Fibroblast of skin of left biceps (primary cell): ENCODE measurements at regions not wholly inside any gene's neighbourhood (a gene's known extent, or its start where the extent isn't known, plus 50 kb on each side); places are given as distances from the start of the nearest gene placed in this dataset.
"Not testable (repeated sequence)": the region's sequence is repeated elsewhere in the genome, so short reads cannot be mapped to it uniquely, and the experiment has no call there.

Source experiments
- DNase-seq, 2 experiments: peaks; one replicate each; pipeline ENCODE4 v3.0.0-alpha.2; 2013; ENCODE audit warnings: low read depth in 2 of 2

DNA sequence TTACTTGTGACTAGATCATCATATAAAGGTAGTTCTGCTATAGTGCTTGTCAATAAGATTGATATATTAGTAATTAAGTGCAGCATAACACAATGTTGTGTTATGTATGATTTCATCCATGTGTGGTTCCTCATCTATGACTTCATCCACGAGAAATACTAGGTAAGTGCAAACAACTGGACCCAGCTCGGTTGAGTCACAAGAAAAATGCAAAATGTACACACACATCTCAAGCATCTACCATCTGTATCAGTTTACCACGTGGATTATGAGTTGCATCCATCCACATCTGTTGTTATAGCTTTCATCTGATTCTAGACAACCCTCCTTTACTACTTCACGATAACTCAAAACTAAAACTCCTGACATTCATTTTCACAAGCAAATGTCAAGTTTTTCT lies 517.0 kb upstream of the CITED2 start:
- DNase-seq = peak; percentile 47 to 54

DNA sequence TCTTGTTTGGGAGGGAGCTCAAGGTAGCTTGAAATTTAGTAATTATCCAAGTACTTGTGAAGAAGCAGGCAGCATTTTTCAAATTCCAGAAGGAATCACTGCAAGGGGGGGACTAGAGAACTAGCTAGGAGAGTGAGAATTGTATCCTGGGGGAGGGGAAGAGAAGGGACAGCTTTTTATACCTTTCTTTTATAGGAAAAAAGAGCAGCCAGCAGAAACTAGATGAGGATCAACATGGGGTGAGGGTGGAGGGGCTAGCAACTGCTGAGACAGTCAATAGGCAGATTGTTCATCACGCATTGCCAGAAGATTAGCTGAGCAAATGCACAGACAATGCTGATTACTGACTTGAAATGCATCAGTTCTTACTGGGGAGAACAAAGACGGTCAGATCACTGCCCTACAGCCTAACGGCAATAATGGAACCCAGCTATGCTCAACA lies 514.3 kb upstream of the CITED2 start:
- DNase-seq = no peak

DNA sequence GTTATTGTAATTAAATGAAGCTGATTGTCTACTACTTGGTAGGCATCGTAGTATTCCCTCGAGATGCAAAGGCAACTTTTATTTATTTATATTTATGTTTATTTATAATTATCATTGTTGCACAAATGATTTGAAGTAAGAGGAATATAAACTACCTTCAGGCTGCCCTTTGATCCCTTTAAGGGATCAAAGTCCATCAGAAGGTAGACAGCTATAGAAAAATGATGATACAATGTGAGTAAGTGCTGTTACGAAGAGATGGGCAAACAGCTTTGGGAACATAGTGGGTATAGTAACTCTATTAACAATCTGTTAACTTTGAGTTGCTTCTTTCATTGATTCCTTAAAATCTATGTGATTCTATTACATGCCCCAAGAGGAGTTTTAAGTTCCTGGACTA lies 512.8 kb upstream of the CITED2 start:
- no peak for DNase-seq

DNA sequence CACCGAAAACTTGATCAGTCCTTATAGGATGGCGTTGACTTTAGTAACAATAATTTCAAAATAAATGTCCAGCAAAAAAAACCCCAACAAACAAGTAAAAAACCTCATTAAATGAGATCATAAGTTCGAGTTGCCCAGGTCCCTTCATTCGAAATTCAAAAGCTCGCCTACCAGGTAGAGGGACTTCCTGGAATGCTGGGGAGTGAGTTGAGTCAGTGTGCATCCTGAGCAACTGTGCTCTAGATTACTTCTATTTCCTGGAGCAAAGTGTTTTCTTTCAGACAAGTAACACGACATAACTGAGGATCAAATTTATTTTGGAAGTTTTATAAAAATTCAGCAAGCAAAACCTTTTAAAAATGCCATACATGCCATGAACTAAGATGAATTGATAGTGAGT lies 511.9 kb upstream of the CITED2 start:
- no peak for DNase-seq

DNA sequence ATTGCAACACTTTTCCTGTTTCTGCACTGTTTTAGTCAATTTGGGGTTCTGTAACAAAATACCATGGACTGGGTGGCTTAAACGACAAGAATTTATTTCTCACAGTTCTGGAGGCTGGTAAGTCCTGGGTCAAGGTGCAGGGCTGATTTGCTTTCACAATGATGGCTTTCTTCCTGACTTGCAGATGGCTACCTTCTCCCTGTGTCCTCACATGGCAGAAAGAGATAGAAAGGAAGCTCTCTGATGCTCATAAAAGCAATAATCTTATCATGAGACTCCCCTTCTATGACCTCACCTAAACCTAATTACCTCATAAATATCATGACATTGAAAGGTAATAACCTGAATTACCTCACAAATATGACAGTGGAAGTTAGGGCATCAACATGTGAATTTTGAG lies 511.5 kb upstream of the CITED2 start:
- no peak for DNase-seq

DNA sequence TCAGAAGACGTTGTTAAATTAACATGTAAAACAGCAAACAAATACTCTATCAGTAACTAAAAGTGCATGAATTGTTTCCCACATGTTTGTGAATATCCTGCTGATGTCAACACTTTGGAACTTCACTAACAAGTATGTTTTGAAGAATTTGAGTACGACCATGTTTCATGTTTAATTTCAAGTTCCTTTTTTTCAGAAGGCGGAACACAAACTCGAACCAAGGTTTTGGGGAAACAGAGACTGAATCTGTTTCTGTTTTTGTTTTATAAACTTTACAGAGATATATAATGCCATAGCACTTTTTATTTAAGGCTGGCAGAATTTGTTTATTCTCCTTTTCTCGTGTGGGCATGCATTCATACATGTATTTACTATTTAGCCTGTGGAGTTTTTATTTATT lies 509.3 kb upstream of the CITED2 start:
- DNase-seq = no peak

DNA sequence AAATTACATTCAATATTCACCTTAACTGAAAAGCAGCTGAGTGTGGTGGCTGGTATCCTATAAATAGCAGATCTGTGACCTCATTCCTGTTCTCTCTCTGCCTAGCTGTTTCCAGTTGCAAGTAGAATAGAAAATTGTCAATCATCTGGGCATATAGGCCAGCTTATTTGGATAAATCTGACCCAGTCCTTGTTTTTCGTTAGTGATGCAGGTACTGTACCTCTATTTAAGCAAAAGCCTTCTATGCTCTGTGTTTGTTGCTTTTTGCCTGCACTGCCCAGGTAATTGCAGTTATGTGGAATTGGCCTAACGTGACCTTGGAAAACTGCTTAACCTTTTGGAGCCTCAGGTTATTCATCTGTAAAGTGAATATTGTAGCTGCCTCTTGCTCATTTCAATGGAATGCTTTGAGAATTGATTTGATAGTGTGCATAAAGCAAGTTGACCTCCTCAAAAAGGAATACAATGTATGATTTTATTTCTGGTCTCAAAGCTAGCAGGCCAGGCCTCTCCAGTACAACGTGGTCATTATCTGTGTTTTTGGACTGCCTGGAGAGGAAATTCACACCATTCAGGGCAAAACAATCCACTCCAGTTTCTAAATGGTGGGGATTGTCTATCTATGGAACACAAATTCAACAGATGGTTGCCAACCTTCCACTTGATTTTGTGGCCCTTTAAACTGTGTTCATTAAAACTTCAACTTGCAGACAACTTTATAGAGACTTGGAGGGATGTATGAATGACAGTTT lies 508.7 kb upstream of the CITED2 start:
- DNase-seq = no peak

DNA sequence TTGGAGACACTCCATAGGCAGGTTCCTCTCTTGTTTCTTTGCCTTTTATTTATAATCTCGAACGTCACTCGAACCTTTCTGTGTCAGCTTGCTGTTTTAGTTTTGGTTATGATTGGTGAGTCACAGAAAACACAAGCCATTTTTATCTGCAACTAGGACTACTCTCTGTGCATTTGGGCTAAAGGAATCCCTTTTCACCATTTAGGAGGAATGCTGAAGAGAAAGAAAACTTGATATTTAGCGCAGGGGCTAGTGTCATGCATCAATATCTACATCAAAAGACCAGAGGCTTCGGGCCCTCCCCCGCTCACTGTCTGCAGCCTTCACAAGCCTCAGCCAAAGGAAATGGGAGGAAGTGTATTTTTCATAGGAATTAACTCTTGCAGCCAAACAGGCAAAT lies 507.8 kb upstream of the CITED2 start:
- no peak for DNase-seq

DNA sequence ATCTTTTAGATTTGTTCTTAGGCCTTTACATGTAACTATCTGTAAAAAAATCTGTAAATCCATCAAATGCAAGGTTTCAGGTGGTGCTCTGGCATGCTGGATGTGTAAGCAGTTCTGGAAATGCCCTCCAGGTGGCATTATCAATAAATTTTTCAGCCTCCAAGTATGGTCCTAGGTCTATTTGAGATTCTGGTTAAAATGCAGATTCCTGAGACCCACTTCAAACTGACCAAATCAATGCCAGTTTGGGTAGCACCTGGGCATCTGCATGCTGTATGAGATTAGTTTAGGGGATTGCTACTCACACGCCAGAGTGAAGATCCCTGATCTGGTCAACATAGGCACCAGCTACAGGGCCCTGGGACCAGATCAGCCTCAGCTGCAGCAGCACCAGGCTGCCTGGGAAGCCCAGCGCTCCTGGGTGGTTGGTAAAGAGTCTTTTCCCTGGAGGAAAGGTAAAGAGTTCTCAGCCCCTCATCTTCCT lies 507.3 kb upstream of the CITED2 start:
- no peak for DNase-seq

DNA sequence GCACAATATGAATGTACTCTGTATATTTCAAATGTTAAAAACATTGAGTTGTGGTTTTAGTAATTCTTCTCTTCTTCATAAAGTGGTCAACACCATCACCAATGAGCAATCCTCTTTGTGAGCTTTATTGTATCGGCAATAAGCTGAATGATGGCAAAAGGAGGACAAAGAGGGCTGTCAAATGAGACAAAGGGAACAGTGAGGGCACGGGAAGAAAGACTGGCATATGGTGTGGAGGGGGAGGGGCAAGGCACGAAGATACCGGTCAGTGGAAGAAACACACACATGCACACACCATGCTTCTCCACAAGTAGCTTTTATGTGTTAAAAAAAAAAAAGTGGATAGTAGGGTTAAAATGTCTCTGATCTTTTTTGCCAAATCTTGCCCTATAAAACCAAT lies 506.8 kb upstream of the CITED2 start:
- no peak for DNase-seq

DNA sequence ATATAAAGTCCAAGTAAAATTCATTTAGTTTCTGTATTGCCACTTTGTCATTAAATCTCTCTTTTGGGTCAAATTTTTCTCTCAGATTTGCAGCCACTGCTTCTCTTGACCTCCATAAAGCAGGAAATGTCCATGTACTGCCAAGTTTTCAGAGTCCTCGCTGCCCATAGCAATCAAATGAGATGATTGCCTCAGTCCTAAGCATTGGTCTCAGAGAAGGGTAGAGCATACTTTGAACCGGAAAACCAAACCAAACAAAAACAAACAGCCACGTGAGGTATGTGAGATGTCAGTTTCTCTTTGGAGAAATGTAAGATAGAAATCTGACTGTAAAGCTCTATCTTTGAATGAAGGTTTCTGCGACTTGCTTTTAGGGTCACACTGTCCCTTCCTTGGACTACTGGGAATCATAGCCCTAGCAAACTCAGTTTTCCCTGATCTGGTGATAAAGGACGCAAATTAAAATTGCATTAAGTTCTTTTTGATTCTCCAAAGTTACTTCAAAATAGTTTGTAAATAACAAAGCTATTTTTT lies 505.4 kb upstream of the CITED2 start:
- DNase-seq = no peak

DNA sequence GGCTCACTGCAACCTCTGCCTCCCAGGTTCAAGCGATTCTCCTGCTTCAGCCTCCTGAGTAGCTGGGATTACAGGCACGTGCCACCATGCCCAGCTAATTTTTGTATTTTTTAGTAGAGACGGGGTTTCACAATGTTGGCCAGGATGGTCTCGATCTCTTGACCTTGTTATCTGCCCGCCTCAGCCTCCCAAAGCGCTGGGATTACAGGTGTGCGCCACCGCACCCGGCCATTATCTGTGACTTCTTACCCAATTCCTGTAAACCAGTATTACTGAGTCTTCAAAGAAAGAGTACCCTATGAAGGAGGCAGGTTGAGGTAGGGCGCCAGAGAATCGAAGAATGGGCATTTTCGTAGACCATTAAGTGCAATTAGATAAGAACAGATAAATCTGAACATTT lies 504.8 kb upstream of the CITED2 start:
- not testable (repeated sequence) for DNase-seq

DNA sequence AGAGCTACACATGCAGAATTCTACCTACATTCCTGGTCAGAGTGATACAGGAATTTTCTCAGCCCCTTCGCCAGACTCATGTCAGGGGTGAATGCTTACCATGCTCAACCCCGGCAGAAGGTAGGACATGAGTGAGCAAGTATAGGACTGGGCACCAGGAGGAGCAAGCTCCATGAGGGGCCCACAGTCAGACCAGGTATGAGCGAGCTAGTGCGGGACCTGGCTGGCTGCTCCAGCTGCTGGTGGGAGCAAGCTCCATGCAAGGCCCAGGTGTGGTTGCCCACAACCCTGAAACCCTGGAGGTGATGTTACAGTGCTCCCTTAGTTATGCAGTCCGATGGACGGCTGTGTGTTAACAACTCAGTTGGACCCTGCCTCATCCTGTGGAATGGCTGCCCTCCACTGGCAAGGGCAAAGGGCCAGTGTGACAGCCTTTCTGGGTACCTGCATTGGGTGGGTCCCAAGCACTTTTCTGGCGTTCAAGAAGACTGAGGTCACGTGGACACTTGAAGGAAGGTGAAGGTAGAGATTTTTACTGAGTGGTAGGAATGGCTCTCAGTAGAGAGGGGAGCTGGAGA lies 503.5 kb upstream of the CITED2 start:
- DNase-seq = no peak

DNA sequence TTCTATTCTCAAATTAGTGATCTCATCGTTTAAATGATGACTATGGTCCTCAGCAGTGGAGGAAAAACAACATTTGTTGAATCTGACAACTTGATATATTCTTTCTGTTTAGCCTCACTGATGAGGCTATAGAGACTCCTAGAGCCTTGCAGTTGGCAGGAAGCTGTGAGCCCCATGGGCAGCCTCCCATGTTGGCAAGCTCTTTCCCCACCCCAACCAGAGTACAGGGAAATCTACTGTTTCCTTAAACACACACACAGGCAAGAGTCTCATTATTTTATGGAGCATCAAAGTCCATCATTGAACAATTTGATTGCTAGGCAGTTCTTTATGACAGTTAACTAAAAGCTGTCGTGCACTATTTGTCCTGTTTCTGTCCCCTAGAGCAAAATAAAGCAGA lies 498.2 kb upstream of the CITED2 start:
- DNase-seq = no peak

DNA sequence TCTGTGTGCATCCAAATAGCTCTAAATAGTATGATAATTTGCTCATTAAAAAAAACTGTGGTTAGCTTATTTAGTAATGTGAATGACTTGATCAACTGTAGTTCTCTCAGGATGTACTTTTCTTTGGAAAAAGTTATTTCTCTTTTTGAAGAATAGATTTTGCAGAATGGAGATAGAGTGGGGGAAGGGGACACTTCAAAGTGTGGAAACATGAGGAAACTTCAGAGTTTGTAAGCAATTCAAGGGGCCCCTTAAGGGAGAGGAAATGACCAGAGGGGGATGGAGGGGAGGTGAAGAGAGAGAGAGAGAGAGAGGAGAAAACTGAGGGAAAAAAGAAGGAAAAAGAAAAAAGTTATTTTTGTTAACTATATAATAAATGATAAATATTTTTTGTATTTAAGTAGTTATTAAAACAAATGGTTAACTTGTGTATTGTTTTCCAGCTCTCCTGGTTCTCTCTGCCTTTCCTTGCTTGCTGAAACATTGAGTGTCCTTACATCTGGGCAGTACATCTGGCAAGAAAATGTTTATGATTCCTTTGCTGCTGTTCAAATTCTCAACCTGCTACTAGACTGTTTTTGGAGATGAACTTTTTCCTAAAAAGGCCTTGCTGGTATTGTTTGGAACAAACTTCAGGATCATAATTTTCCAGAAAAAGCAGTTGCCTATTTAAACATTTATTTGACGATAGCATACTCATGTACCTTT lies 497.5 kb upstream of the CITED2 start:
- no peak for DNase-seq

DNA sequence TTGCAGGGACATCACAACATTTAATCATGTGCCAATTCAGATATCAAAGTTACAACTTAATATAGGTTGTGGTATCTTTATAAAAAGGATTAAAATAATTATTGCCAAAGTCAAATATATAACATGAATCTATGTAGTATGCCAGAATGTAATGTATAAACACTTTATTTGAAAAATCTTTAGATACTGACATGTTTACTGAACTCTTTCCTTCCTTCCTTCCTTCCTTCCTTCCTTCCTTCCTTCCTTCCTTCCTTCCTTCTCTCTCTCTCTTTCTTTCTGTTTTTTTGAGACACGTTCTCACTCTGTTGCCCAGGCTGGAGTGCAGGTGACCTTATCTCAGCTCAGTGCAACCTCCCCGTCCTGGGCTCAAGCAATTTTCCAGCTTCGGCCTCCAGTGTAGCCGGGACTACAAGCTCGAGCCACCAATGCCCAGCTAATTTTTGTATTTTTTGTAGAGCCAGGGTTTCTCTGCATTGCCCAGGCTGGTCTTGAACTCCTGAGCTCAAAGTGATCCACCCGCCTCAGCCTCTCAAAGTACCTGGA lies 496.8 kb upstream of the CITED2 start:
- no peak for DNase-seq

DNA sequence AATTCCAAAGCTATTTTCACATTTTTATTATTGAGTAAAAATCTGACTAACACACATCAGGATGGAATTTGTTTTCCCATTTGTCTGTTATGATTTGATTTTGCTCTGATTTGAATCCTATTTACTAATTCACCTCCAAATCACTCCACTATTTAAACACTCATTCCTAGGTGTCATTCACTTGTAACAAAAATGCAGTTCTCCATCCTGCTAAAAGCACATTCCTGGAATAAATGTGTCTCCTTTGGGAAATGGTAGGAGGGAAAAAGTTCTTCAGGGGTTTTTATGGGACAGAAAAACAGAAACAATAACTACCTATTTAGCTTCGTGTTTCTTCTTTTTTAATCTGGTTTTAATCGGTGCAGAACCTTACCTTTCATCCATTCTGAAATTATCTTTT lies 494.1 kb upstream of the CITED2 start:
- no peak for DNase-seq

DNA sequence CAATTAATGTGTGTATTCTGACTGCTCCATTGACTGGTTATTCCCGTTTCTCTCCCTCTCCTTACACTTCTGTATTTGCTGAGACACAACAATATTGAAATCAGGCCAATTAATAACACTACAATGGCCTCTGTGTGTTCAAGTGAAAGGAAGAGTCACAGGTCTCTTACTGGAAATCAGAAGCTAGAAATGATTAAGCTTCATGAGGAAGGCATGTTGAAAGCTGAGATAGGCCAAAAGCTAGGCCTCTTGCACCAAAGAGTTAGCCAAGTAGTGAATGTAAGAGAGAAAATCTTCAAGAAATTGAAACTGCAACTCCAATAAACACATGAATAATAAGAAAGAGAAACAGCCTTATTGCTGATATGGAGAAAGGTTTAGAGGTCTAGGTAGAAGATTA lies 489.5 kb upstream of the CITED2 start:
- no peak for DNase-seq

DNA sequence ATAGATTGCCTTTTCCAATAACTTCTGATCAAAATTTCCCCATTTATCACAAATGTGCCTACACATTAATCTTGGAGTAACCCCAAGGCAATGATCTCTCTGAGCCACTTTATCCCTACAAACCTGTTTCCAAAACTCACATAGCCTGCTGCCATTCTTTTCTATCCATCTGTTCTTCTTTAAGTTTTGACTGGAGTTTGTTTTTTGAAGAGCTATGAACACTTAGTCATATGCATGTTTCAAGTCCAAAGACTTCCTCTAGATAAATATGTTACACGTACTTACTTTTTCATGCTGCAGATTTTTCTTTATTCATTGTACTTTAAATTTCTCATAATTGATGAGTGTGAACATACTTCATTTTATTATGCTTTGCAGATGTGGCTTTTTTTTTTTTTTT lies 488.9 kb upstream of the CITED2 start:
- peak; percentile 75 to 83 for DNase-seq

DNA sequence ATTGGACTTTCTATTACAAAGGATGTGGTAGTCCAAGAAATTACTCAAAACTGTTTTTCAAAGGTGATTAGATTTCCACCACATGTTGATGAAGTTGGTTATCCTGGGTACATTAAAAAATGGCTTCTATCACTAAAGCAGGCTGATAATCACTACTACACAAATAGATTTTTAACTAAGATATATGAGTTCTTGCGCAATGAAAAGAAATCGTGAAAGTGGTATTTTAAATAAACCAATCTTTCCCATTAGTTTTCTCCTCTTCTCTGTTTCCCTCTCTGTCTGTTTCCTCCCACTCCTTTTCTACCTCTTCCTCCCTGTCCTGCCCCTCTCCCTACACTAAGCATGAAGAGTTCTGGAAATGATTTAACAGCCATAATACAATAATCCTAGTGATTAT lies 487.9 kb upstream of the CITED2 start:
- no peak for DNase-seq

DNA sequence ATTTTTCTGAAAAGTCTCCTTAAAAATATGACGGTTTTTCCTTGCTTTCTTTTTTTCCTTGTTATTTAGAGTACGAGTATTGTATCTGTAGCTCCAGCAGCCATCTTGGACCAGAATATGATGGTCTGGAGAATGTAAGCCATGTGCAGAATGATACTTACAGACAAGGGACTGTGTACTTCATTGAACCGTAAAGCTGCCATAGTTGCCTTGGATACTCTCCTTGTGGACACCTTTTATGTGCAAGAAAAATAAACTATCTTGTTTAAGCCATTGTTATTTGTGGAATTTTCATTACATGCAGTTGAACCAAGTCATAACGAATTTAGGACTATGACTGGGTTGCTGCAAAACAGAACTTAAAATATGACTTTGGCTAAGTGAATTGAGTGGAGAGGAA lies 485.8 kb upstream of the CITED2 start:
- no peak for DNase-seq

DNA sequence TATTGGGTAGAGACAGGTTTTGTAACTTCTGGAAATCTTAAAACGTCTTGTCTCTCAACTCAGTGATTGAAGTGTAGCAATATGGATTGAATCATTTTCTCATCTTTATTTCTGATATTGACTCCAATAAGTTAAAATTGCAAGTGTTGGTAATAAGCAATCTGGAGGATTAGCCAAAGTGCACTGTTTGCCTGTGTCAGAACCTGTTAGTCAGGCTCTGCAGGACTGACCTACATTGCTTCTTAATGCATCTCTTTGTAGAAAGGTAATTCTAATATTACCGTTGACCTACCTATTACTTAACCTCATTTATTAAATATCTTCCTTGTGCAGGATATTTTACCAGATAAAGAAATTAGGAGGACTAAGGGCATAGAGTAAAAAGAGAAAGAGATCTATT lies 484.0 kb upstream of the CITED2 start:
- DNase-seq = no peak

DNA sequence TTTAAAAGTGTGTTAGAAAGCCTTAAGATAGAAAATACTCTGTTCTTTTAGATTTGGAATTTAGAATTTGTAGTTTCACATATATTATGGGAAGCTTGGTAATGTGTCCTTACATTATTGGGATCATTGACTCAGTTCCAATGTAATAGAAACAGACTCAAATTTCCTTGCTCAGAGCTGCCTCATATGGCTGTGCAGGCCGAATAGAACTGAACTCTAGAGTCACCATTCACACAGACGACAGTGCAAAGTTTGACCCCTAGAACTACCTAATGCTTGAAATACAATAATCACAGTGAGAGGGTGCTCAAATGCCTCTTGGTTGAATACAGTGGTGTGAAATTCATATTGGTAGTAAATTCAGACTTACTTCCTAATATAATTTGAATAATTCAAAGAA lies 482.7 kb upstream of the CITED2 start:
- no peak for DNase-seq
